Sciatic nerve (tissue), 2 donors: ENCODE measurements at regions not wholly inside any gene's neighbourhood (a gene's known extent, or its start where the extent isn't known, plus 50 kb on each side); places are given as distances from the start of the nearest gene placed in this dataset.
A peak's percentile ranks its signal among the peaks of the same experiment; 100 is the strongest.

ENCODE experiments used
- ATAC-seq: fragments of 200-7000 bp; cut with Tn5 transposase; one replicate; pipeline ENCODE4 v1.9.1; 2020; ENCODE audit warnings: mild to moderate bottlenecking, moderate library complexity
- DNase-seq: peaks from one replicate; pipeline ENCODE4 v3.0.0-alpha.2; 2020; ENCODE audit warnings: low spot score
- intact Hi-C: fragments of 100-400 bp; cut with DNase I; formaldehyde crosslinking; loops from one replicate; pipeline ENCODE4 v1.14.2; 2022
- donor health status: DM: no; HTN: no; CAD: no.
- donor health status: DM: no; HTN: no; CAD: no.

DNA sequence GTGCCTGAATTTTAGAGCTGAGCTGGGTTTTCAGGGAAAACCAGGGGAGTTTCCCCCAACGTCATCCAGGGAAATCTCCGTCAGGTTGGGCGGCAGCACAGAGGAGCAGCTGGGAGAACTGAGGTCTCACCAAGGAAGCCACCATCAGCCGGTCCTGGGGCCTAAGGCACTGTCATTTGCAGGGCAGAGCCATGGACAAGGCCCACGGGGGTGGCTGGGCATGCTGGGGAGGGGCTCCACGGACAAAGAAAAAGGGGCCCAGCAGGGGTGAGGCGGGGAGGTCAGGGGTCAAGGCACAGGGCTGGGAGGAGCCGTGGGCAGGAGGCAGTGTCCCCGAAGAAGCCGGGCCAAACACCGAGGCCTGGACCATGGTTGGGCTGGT is 109.8 kb downstream of the HMX1 start:
- no peak for ATAC-seq

DNA sequence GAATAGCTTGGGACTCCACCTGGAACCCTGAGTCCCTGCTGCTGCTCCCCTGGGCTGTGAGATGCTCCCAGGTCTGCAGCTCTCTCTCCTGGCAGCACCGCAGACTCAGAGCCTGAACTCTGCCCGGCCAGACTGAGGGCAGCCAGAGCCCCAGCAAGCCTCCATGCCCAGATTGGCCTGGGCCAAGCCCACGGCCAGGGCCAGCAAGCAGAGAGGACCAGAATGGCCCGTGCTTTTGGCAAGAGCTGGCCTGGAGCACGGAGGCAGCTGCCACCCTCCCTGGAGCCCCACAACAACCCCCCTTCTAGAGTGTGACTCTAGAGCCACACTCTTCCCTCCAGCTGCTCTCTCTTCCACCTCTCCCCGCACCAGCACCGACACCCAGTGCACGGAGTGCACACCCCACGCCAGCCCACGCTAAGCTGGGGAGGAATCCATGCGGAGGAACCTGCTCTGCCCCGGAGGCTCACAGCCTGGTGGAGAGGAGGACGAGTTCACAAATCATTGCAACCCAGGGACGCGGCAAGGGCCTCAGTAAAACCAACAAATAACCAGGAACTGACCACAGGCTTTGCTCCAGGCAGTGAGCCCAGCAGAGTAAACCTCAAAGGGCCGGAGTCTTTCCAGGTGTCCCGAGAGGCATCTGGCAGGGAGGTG is 110.3 kb downstream of the HMX1 start:
- intact Hi-C loops, result no loop called here
- no peak for ATAC-seq
- no peak for DNase-seq

More for the DNA sequence above, 109.8 kb downstream of the HMX1 start:
- intact Hi-C loops, result no loop called here
- DNase-seq, result no peak

DNA sequence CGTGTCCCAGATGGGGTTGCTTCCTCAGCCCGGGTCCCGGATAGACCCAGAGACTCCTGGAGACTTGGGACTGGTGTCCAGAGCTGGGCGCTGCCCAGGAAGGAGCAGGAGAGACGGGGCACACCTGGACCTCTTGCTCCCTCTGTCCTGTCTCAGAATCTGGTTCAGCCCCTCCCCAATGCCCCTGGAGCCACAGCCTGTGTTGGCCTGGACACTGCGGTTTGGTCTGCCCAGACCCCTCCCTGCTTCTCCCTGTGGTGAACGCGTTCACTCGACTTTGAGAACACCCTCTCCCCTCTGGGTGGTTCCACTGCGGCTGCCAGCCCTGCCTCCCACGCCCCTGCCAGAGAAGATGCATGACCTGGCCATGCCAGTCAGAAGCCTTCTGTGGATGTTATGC is 111.1 kb downstream of the HMX1 start:
- DNase-seq, result no peak
- no peak for ATAC-seq
- intact Hi-C loops, result no loop called here

DNA sequence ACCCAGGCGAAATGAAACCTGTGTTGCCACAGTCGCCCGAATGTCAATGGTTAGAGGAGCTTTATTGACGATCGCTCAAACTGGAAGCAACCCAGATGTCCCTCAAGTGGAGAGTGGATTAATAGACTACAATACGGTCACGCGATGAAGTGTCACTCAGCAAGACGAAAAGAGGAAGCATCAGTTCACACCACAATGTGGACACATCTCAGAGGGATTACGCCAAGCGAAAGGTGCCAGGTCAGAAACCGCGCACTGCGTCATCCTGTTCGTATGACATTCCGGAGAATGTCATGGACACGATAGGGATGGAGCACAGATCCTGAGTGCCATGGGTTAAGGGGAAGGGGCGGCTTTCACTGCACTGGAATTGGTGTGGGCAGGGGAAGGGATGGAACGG is 111.7 kb downstream of the HMX1 start:
- no peak for ATAC-seq
- DNase-seq, result no peak
- intact Hi-C loops, result no loop called here

DNA sequence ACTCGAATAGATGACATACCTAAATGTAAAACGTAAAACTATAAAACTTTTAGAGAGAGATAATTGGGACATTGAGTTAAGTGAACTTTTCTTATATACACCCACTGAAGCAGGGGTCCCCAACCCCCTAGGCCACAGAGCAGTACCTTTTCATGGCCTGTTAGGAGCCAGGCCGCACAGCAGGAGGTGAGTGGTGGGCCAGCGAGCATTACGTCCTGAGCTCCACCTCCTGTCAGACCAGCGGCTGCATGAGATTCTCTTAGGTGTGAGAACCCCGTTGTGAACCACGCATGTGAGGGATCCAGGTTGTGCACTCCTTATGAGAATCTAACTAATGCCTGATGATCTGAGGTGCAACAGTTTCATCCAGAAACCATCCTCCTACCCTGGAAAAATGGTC is 114.8 kb downstream of the HMX1 start:
- ATAC-seq (no peak), DNase-seq (peak; percentile 44)
- intact Hi-C loops, result no loop called here

DNA sequence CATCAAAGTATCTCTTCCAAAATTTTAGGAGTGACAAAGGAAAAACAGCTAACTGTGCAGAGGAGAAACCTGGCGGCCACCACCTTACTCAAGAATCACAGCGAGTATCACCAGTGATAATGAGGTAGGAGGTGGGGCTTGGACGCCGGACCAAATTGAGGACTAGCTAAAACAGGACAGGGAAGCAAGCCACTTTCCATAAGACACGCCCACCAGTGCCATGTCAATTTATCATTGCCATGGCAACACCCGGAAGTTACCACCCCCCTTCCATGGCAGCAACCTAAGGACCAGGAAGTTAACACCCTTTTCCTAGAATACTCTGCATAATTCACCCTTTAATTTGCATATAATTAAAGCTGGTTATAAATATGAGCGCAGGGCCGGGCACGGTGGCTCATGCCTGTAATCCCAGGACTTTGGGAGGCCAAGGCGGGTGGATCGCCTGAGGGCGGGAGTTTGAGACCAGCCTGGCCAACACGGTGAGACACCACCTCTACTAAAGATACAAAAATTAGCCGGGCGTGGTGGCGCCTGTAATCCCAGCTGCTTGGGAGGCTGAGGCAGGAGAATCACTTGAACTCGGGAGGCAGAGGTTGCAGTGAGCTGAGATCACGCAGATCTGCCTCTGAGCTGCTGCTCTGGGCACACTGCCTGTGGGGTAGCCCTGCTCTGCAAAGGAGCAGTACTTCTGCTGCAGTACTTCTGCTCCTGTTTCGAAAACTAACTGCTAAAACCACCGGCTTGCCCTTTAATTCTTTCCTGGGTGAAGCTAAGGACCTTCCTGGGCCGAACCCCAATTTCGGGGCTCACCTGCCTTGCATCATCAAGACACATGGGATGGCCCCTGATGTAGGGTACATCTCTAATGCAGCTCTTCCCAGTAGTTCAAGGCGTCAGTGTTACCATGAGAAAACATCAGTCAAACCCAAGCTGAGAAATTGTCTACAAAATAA is 116.7 kb downstream of the HMX1 start:
- intact Hi-C loops, result no loop called here
- ATAC-seq (no peak), DNase-seq (peak; percentile 39)

DNA sequence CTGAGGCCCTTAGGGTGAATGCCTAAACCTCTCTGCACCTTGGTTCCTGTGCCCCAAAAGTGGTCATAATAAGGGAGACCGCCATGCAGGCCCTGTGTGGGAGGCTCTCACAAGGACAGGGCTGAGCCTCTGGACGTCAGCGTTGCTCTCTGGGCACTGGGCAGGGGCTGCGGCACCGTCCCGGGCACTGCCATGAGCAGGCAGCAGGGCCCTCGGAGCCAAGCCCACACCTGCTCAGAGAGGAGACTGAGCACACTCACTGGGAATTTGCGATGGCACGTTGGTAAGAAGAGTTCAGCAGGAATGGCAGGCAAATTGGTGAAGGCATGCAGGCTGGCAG is 123.4 kb downstream of the HMX1 start:
- ATAC-seq, result no peak
- intact Hi-C loops, result no loop called here
- peak; percentile 21 for DNase-seq

DNA sequence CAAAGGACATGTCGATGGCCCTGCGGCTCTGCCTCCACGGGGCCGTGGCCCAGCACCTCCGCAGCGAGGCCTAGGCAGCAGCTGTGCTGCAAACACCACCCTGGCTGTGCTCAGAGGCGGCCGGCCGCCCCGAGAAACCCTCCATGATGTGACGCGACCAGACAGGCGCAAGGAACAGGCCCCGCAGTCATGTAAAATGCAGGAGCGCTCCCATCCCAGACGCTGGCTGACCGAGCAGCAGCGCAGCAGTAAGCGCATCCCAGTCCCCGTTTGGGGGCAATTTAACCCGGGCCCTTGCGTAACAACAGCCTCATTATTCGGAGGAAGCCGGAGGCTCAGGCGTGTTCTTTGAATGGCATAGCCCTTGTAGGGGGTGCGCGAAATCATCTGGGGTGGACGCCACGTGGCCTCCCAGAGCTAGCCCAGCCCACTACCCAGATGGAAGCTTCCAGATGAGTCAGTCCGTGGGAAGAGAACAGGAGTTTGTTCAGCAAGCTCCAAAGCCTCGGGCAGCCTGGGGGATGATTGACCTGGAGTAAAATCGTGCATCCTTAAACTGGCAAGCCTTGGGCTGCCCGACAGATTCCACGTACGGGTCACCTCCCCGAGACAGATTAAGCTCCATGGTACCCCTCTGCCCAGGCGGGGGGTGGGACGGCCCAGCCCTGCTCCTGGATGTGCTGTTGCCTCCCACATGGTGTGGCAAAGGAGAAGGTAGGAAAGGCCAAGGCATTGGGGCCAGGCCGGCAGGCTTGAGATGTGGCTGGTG is 124.0 kb downstream of the HMX1 start:
- ATAC-seq (no peak), DNase-seq (peak; percentile 42)
- intact Hi-C loops, result no loop called here

DNA sequence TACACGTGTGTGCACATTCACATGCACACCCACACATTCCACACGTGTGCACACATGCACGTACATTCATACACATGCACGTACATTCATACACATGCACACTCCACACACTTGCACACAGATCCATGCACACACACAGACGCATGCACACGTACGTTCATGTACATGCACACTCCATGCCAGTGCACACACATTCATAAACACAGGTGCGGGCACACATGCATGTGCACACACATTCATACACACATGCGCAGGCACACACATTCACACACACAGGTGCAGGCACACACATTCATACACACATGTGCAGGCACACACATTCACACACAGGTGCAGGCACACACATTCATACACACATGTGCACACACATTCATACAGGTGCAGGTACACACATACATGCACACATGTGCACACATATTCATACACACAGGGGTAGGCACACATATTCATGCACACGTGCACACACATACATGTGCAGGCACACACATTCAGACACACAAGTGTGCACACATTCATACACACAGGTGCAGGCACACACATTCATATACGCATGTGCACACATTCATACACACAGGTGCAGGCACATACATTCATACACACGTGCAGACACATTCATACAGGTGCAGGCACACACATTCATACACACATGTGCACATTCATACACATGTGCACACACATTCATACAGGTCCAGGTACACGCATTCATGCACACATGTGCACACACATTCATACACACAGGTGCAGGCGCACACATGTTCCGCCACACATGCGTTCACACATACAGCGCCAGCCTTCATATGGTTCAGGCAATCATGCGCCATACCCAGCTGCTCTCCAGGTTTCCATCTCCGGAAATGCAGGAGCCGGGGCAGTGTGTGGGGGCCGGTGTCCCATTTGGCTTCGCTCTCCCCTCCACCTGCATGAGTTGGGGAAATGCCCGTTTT is 124.8 kb downstream of the HMX1 start:
- peak; percentile 48 for DNase-seq
- no peak for ATAC-seq
- intact Hi-C loops, result no loop called here

DNA sequence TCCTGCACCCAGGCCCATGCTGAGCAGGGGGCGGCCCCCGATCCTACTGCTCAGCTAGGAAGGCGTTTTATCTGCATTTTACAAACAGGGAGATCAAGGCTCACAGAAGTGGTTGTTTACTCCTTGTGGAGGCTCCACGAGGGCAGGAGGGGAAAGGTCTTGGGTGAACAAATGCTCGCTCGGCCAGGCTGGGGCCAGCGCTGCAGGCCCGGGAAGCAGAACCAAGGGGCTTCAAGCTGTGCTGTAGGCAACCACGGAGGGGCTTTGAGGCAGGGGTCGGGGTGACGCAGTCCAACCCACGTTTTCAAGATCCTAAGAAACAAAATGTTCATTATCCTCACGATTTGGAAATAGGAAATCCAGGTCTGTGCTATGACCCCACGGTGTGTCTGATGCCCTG is 125.8 kb downstream of the HMX1 start:
- ATAC-seq (no peak), DNase-seq (peak; percentile 30)
- intact Hi-C loops, result no loop called here

DNA sequence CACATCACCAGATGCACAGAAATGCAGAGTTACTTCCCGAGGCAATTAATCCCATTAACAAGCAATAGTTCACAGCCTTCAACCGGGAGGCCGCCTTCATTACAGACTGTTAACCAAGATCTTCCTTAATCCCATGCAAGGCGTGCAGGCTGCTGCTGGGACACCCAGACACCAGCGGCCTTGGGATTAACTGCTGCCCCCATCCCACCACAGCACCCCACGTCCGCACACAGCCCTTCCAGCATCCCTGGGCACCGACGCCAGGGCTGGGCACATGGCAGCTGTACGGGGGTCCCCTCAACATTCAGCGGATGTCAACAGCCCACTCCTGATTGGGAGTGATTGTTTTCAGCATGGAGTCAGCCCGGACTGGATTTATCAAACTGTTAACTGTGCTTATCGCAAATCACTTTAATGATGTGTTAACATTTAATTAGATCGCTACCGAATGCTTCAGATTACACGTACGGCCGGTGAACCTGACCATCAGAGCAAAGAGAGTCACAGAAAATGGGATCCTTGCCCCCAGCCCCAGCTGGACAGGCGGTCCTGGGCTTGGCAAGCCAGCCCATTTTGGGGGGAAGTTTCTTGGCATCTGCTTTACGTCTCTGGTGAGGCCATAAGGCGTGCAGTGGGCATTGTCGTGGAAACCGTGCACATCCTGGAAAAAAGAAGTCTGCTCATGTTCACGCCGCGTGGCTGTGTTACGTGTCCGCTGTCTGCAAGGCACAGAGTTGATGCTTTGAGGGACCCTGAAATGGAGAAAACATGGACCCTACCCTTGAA is 126.4 kb downstream of the HMX1 start:
- intact Hi-C loops, result no loop called here
- DNase-seq (peak; percentile 28), ATAC-seq (no peak)

DNA sequence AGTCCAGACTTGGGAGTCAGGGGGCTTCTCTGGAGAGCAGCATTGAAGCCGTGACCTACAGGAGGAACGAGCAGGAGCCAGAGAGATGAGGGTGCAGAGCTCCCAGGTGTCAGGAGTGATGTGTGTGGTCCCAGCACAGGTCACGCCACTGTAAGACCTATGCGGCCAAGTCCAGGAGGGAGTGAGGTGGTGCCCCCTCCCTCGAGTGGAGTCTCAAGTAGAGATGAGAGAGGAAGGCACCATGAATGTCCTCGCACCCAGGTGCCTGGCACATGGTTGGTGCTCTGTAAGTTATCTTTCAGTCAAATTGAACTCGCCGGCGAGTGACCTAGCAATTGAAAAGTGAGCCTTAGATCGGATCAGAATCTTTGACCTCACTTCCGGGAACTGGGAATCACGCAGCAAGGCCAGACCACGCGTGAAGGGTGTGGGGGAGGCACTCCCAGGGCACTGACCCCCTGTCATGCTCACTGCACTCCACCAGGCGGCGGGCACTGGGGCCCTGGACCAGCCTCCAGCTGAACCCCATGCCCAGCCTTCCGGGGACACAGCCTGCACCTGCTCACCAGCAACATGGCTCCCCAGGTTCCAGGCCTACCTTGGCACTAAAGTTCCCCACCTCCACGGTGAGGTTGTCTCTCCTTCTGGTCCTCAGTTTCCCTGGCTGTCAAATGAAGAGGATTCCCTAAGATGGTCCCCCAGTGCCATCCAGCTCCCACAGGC is 127.4 kb downstream of the HMX1 start:
- intact Hi-C loops, result no loop called here
- DNase-seq (peak; percentile 39), ATAC-seq (no peak)

DNA sequence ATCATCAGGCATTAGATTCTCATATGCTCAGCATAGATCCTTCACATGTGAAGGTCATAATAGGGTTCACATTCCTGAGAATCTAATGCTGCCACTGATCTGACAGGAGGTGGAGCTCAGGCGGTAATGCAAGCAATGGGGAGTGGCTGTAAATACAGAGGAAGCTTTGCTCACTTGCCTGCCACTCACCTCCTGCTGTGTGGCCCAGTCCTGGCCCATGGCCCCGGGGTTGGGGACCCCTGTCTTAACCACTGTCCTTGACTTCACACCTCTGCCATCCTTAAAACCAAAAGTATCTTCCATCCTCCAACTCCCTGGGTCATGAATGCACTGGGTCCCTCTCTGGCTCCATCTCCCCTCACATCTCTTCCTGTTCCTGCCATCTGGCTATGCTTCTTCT is 129.1 kb downstream of the HMX1 start:
- DNase-seq, result peak; percentile 27
- intact Hi-C loops, result no loop called here
- no peak for ATAC-seq

DNA sequence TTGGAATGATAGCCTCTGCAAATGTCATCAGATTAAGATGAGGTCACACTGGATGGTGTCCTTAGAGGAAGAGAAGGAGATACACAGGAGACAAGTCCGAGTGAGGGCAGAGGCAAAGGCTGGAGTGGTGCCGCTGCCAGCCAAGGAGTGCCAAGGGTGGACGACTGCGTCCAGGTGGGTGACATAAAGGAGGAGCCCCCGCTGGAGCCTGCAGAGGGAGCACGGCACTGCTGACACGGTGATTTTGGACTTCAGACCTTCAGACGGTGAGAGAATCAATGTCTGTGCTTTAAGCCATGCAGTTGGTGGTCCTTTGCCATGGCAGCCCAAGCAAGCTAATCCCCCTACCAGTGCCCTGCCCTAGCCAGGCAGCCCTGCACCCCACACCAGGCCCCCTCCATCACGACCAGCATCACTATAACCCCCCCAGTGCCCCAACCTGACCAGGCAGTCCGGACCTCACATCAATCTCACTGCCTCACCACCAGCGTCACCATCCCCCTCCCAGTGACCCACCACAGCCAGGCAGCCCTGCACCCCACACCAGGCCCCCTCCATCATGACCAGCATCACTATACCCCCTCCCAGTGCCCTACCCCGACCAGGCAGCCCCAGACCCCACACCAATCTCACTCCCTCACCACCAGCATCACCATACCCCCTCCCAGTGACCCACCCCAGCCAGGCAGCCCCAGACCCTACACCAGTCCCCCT is 130.0 kb downstream of the HMX1 start:
- DNase-seq (peak; percentile 19), ATAC-seq (peak; percentile 27)
- intact Hi-C loops, result no loop called here

DNA sequence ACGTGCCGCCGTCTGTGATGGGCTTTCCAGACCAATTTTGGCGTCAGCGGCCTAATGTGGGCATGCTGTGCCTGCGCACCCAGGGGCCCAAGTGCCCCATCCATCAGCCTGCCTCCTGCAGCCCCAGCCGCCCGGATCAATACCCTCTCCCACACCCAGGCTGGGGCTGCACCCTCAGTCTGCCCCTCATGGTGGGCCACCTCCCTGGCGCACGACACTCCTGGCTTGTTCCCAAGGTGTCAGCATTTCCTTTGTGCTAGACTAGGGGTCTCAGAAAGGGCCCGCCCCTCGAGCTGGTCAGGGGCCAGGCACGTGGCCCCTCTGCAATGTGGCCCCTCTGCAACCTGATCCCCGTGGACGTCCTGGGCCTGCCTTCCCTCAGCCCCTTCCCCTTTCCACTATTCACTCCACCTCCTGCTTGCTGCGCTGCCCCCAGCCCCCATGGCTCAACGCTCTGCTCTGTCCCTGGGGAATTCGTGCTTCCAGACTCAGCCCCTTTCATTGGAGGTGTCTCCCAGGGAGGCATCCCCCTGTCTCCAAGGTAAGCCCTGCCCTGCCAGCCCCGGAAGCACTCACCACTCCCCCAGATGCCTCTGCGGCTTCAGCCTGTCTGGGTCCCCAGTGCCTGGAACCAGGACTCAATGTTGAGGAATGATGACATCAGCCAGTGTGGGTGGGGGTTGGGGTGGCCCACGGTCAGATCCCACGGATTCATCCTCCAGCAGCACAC is 130.8 kb downstream of the HMX1 start:
- intact Hi-C loops, result no loop called here
- ATAC-seq (no peak), DNase-seq (peak; percentile 30)
